Stomach (tissue), 4 donors: ENCODE measurements at regions not wholly inside any gene's neighbourhood (a gene's known extent, or its start where the extent isn't known, plus 50 kb on each side); places are given as distances from the start of the nearest gene placed in this dataset.

ENCODE experiments used
- POLR2A ChIP-seq, 4 donors: fragments of 450-650 bp; IDR thresholded peaks; one replicate each; pipeline ENCODE4 v1.6.1; 2016; ENCODE audit warnings: antibody characterized with exemption in 4 of 4, control low read depth in 2 of 4, mild to moderate bottlenecking in 1 of 4, moderate library complexity in 1 of 4
- POLR2AphosphoS5 ChIP-seq, 3 donors: sonication (generic); formaldehyde crosslinking; IDR thresholded peaks; one replicate each; pipeline ENCODE4 v1.6.1; 2016; ENCODE audit warnings: antibody characterized with exemption in 3 of 3

DNA sequence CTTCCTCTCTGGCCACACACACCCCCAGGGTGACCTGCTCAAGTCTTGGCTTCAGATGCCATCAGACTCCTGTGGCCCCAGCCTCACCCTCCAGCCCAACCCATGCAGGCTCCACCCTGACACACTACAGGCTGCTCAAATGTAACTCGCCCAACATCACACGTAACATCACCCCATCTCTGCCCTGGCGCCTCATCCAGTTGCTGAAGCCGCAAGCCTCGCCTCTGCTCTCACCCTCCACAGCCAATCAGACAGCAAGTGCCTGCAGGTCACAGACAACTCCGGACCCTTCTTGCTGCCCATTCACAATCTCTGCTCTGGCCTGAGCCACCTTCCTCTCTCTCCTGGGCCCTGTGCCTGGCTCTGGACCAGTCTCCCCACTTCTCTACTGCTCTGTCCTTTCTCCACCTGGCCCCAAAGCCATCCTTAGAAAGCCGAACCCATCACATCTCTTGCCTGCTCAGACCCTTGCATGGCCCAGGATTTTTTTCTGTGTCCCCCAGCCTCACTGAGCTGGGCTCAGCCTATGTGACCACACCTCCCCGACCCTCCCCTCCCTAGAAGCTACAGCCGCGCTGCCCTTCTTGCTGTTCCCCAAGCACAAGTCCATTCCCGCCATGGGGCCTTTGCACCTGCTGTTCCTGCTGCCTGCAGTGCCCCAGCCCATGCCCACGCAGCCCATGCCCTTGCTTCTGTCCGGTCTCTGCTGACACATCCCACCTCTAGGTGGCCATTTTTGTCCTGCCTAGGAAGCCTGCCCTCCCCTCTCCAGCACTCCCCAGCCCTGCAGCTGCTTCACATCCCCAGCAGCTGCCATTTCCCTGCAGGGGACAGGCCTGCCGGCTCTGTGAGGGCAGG is 333.9 kb downstream of the CTTN start:
- TF ChIP-seq POLR2A (IDR thresholded peaks at IDR 0.05) (no peak), POLR2AphosphoS5 (IDR thresholded peaks at IDR 0.05) (no peak)
